ENCODE measurements at regions not wholly inside any gene's neighbourhood (a gene's known extent, or its start where the extent isn't known, plus 50 kb on each side); places are given as distances from the start of the nearest gene placed in this dataset.

DNA sequence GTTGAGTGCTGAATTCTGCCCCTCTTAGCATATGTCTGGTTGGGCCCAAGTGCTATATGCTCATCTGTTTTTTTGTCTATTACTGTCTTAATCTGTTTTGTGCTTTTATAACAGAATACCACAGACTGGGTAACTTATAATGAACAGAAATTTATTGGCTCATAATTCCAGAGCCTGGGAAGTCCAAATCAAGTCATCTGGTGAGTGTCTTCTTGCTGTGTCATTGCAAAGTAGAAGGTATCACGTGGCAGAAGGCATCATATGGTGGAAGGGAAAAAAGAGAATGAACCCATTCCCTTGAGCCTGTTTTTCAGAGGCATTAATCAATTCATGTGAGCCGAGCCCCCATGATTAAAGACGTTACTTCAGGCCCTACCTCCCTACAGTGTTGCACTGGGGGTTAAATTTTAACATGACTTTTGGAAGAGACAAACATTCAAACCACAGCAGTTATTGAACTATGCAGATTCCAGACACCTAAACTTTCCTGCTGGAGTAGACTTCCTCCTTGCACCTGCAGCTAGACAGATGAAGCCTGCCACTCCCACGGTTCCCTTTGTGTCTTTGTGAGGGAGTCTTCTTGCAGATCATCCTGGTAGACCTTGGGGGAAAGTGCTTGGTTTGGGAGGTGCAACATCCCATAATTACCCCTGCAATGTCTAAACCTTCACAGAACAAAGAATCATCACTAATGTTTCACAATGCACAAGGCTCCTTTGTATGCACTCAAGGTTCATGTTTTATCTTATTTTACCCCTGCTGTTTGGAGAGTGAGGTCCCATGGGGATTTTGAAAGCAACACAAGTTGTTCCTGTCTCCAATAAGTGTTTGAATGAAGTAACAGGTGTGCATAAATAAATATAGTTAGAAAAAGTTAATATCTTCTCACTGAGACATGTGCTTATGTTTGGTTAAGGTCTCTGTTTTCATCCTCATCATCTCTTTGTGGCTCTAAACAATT lies 64.7 kb upstream of the XCR1 start:
- no peaks in the 10 kb centered on the region for H3K9me3 ChIP-seq (ENCODE audit: insufficient read depth, low read depth, low read length)
- H3K27ac ChIP-seq (ENCODE audit: low read depth, low read length): no peak overlapping the region
- H3K36me3 Mint-ChIP-seq (ENCODE audit: low read depth, unreplicated experiment): no peaks in the 10 kb centered on the region
- no peak overlapping the region for H2AFZ ChIP-seq (ENCODE audit: low read depth, low read length)
- H3K36me3 ChIP-seq (ENCODE audit: insufficient read depth, low read length): no peaks in the 10 kb centered on the region
- H3K79me2 ChIP-seq (ENCODE audit: insufficient read depth, low read length): no peaks in the 10 kb centered on the region
- H3K27me3 Mint-ChIP-seq (ENCODE audit: low read depth, unreplicated experiment): no peaks in the 10 kb centered on the region
- no peak overlapping the region for H3K4me3 ChIP-seq (ENCODE audit: insufficient read depth, low read depth, low read length)
- TF ChIP-seq, protein P1, sequence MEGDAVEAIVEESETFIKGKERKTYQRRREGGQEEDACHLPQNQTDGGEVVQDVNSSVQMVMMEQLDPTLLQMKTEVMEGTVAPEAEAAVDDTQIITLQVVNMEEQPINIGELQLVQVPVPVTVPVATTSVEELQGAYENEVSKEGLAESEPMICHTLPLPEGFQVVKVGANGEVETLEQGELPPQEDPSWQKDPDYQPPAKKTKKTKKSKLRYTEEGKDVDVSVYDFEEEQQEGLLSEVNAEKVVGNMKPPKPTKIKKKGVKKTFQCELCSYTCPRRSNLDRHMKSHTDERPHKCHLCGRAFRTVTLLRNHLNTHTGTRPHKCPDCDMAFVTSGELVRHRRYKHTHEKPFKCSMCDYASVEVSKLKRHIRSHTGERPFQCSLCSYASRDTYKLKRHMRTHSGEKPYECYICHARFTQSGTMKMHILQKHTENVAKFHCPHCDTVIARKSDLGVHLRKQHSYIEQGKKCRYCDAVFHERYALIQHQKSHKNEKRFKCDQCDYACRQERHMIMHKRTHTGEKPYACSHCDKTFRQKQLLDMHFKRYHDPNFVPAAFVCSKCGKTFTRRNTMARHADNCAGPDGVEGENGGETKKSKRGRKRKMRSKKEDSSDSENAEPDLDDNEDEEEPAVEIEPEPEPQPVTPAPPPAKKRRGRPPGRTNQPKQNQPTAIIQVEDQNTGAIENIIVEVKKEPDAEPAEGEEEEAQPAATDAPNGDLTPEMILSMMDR (IDR thresholded peaks at IDR 0.05; ENCODE audit: insufficient read depth, low read depth, low read length): no peak
- TF ChIP-seq EZH2 (IDR thresholded peaks at IDR 0.05; ENCODE audit: insufficient read depth, low read length): no peak
- peaks cover 4% of the 10 kb centered on the region for H3K9me3 Mint-ChIP-seq (ENCODE audit: unreplicated experiment)
- no peaks in the 10 kb centered on the region for H3K27me3 ChIP-seq (ENCODE audit: insufficient read depth, low read length)
- H4K20me1 ChIP-seq (ENCODE audit: insufficient read depth, low read length): no peaks in the 10 kb centered on the region
- H3K4me1 ChIP-seq (ENCODE audit: insufficient read depth, low read length): peaks cover 4% of the 10 kb centered on the region
- no peak overlapping the region for H3K27ac Mint-ChIP-seq (ENCODE audit: unreplicated experiment)
- no peak for DNase-seq (ENCODE audit: low read depth)
- H3K4me3 Mint-ChIP-seq (ENCODE audit: unreplicated experiment): no peak overlapping the region
- H3K4me2 ChIP-seq (ENCODE audit: low read length): no peak overlapping the region
- FAIRE-seq: no peak
- H3K4me1 Mint-ChIP-seq (ENCODE audit: low read depth, unreplicated experiment): peaks cover 16% of the 10 kb centered on the region
- no peak overlapping the region for H3K9ac ChIP-seq (ENCODE audit: low read length)

DNA sequence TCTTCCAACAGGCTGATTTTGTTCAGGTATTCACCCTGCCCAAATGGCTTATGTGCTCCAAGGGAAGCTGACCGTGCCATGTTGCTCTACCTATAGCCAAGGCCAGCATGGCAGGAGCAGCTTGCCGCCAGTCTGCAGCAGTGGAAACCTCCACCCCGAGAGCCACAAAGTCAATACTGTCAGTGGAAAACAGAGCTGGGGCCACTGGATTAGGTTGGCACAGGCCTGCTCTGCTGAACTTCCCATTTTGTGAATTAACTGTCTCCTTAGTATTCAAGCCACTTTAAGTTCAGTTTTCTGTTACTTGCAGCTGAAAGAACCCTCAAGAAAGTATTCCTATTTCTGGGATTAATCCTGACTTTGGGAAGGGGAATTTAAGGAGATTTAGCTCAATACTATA lies 63.8 kb upstream of the XCR1 start:
- H3K27ac Mint-ChIP-seq (ENCODE audit: unreplicated experiment): no peak overlapping the region
- Histone ChIP-seq H3K4me3 (ENCODE audit: insufficient read depth, low read depth, low read length) (no peak overlapping the region), H3K27me3 (ENCODE audit: insufficient read depth, low read length) (no peaks in the 10 kb centered on the region), H3K4me2 (ENCODE audit: low read length) (no peak overlapping the region), H2AFZ (ENCODE audit: low read depth, low read length) (no peak overlapping the region), H3K27ac (ENCODE audit: low read depth, low read length) (no peak overlapping the region), H3K36me3 (ENCODE audit: insufficient read depth, low read length) (no peaks in the 10 kb centered on the region), H3K79me2 (ENCODE audit: insufficient read depth, low read length) (no peaks in the 10 kb centered on the region), H3K9me3 (ENCODE audit: insufficient read depth, low read depth, low read length) (no peaks in the 10 kb centered on the region), H4K20me1 (ENCODE audit: insufficient read depth, low read length) (no peaks in the 10 kb centered on the region), H3K9ac (ENCODE audit: low read length) (no peak overlapping the region), H3K4me1 (ENCODE audit: insufficient read depth, low read length) (peaks cover 4% of the 10 kb centered on the region)
- peaks cover 3% of the 10 kb centered on the region for H3K27me3 Mint-ChIP-seq (ENCODE audit: low read depth, unreplicated experiment)
- H3K4me1 Mint-ChIP-seq (ENCODE audit: low read depth, unreplicated experiment): peaks cover 18% of the 10 kb centered on the region
- TF ChIP-seq, protein P1 (IDR thresholded peaks at IDR 0.05; ENCODE audit: insufficient read depth, low read depth, low read length): no peak
- TF ChIP-seq EZH2 (IDR thresholded peaks at IDR 0.05; ENCODE audit: insufficient read depth, low read length): no peak
- DNase-seq (ENCODE audit: low read depth) (no peak), FAIRE-seq (no peak)
- H3K9me3 Mint-ChIP-seq (ENCODE audit: unreplicated experiment): peaks cover 4% of the 10 kb centered on the region
- H3K4me3 Mint-ChIP-seq (ENCODE audit: unreplicated experiment): no peak overlapping the region
- H3K36me3 Mint-ChIP-seq (ENCODE audit: low read depth, unreplicated experiment): no peaks in the 10 kb centered on the region

DNA sequence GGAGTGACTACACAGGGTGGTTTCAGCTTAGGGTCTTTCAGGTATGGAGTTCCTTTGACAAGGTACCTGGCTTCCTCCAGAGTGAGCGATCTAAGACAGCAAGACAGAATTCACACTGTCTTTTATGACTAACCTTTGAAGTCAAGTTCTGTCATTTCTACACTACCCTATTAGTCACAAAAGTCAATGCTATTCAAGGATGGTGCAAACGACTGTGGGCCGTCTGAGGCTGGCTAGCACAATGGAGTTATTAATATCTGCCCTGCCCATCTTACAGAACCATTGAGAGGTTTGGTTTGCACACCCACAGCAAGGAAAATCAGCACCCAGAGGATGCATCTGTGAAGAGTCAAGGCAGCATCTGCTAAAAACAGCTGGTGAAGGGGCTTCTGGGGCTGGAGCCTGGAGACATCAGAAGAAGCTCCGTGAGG lies 62.9 kb upstream of the XCR1 start:
- Mint-ChIP-seq H3K4me3 (ENCODE audit: unreplicated experiment) (no peak overlapping the region), H3K36me3 (ENCODE audit: low read depth, unreplicated experiment) (no peaks in the 10 kb centered on the region), H3K4me1 (ENCODE audit: low read depth, unreplicated experiment) (peaks cover 18% of the 10 kb centered on the region), H3K27me3 (ENCODE audit: low read depth, unreplicated experiment) (peaks cover 3% of the 10 kb centered on the region), H3K9me3 (ENCODE audit: unreplicated experiment) (peaks cover 2% of the 10 kb centered on the region), H3K27ac (ENCODE audit: unreplicated experiment) (peak overlapping the region; percentile 21)
- FAIRE-seq (no peak), DNase-seq (ENCODE audit: low read depth) (no peak)
- Histone ChIP-seq H2AFZ (ENCODE audit: low read depth, low read length) (no peak overlapping the region), H3K4me1 (ENCODE audit: insufficient read depth, low read length) (peaks cover 4% of the 10 kb centered on the region), H4K20me1 (ENCODE audit: insufficient read depth, low read length) (no peaks in the 10 kb centered on the region), H3K9ac (ENCODE audit: low read length) (no peak overlapping the region), H3K9me3 (ENCODE audit: insufficient read depth, low read depth, low read length) (no peaks in the 10 kb centered on the region), H3K4me3 (ENCODE audit: insufficient read depth, low read depth, low read length) (no peak overlapping the region), H3K27me3 (ENCODE audit: insufficient read depth, low read length) (no peaks in the 10 kb centered on the region), H3K36me3 (ENCODE audit: insufficient read depth, low read length) (no peaks in the 10 kb centered on the region), H3K27ac (ENCODE audit: low read depth, low read length) (no peak overlapping the region), H3K79me2 (ENCODE audit: insufficient read depth, low read length) (no peaks in the 10 kb centered on the region), H3K4me2 (ENCODE audit: low read length) (no peak overlapping the region)
- no peak for TF ChIP-seq EZH2 (IDR thresholded peaks at IDR 0.05; ENCODE audit: insufficient read depth, low read length)
- TF ChIP-seq, protein P1 (IDR thresholded peaks at IDR 0.05; ENCODE audit: insufficient read depth, low read depth, low read length): no peak

All from astrocyte (in vitro differentiated cells and primary cell).